ENCODE measurements at regions not wholly inside any gene's neighbourhood (a gene's known extent, or its start where the extent isn't known, plus 50 kb on each side); places are given as distances from the start of the nearest gene placed in this dataset.
"Not testable (repeated sequence)": the region's sequence is repeated elsewhere in the genome, so short reads cannot be mapped to it uniquely, and the experiment has no call there.

DNA sequence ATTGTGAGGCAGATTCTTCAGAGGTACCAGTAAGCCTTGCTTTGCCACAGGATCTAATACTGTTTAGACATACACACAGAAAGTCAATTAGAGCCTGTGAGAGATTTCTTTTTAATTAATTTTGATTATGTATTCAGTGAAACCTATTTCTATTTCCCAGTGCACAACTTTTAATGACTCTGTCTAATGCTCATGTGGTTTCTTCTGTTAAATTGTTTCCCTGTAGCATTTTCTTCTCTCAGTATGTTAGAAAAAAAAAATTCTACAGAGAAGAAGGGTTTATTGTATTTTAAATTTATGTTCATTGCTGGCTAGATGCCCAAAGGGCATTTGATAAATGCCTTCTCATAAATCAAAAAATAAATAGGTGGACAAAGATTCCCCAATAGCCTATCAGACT is 293.7 kb downstream of the C6orf118 start:
- intact Hi-C loops (cut with DNase I): no loop called here
- DNase-seq: no peak

DNA sequence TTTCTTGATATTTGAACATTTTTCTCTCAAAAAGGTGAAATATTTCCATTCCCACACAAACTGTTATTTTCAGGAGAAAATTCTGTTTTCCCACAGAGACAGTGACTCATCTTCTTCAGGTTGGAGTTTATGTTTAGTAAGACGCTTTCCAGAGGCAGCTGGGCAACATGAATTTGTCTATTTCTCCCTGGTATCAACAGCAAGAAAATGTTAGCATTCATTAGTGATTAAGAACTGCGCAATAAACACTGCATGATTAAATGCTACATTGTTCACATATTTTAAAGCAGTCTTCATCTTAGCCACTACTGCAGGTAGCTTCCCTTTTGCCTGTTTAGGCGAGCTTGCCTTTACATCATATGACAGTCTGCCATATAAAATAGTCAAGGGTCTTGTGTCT is 295.7 kb downstream of the C6orf118 start:
- intact Hi-C loops (cut with DNase I): no loop called here
- no peak for DNase-seq

DNA sequence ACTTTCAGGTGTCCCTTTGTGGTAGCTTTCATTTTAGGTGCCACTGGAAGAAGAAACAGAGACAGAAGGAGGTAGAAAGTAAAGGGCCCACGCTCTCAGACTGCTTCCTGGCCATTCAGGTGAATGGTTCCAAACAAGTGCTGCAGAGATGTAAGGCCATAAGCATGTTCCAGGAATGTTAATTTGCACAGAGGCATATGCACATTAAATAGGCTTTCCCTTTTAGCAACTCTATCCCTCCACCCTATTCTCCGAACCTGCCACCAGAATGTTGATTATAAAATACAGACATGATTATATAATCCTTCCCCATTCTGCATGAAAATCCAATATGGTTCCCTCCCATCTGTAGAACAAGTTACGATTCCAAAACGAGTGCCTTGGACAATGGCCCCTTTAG is 297.2 kb downstream of the C6orf118 start:
- intact Hi-C loops (cut with DNase I): no loop called here
- no peak for DNase-seq

DNA sequence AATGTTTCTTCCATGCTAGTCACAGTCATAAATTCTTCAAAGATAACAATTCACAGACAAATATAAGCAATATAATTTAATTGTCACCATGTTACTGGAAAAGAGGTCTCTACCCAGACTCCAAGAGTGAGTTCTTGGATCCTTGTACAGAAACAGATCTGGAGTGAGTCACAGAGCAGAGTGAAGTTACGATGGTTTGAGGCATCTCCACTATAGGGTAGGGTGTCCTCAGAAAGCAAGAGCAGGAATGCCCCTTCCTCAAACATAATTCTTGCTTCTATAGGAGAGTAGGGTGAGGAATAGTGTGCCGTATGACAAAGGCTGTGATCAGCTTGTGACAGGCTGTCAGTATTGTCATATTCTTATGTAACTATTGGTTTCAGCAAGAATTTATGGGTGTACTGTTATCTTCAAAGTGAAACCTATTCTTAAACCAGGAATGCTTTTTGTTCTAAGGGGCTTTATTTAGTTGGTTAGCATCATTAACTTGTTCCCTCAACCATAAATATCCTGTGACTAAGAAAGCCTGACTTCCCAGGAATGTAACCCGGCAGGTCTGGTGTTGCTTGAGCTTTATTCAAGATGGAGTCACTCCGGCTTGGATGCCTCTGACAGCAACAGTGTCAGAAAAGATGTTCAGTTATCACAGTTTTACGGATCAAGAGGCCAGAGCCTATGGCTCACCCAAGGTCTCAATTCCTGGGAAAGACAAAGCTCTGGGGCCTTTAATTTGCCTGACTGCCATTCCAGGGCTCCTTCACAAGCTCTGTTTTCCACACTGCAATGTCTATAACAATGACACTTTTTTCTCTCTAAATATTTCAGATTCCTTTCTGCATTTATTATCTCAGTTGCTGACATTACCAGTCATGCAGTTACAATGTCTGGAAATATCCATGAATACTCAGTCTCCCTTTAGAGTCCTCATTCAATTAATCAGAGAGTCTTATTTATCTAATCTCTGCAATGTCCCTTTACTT is 298.6 kb downstream of the C6orf118 start:
- intact Hi-C loops (cut with DNase I): no loop called here

DNA sequence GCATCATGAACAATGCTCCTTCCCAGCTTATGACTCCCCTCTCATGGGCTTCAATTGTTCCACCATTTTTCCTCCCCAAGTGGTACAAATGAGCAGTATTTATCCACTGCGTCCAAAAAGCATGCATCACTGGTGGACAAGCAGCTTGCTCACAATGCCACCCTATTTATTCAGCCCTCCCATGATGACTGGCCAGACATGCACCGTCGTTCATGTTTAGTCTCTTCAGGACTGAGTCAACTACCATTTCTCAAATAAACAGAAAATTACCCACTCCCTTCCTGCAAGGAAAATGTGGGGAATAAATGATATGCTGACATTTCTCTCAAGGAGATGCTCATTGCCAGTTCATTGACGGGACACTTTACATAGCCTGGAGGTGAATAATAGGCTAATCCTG is 300.4 kb downstream of the C6orf118 start:
- DNase-seq: no peak
- intact Hi-C loops (cut with DNase I): no loop called here

More for the DNA sequence above, 298.6 kb downstream of the C6orf118 start:
- DNase-seq: no peak

DNA sequence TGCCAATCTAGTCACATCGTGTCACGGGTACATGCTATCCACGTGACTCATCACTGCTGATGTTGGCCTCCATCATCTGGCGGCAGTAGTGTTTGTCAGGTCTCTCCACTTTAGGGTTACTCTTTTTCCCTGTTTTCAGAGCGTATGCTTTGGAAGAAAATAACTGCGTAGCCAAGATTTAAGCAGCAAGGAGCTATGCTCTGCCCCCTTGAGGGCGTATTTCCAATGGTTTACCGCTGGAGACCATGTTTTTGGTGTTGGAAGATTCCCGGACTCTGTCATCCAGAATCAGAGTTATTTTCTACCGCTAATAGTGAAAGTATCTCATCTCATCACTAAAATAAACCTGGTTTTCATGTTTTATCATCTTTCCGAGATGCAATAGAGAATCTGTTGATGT is 306.5 kb downstream of the C6orf118 start:
- no peak for DNase-seq

DNA sequence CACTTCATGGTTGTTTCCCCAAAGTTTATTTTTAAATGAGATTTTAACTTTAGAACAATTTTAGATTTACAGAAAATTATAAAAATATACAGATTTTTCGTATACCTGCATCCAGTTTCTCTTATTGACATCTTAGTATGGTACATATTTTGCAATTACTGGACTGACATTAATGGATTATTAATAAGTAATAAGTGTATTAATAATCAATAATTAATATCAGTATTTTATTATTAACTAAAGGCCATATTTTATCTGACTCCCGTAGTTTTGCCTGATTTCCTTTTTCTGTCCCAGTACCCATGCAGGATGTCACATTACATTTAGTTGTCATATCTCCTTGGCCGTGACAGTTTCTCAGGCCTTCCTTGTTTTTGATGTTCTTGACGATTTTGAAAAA is 307.0 kb downstream of the C6orf118 start:
- intact Hi-C loops (cut with DNase I): no loop called here
- no peak for DNase-seq

More for the DNA sequence above, 306.5 kb downstream of the C6orf118 start:
- intact Hi-C loops (cut with DNase I): no loop called here

DNA sequence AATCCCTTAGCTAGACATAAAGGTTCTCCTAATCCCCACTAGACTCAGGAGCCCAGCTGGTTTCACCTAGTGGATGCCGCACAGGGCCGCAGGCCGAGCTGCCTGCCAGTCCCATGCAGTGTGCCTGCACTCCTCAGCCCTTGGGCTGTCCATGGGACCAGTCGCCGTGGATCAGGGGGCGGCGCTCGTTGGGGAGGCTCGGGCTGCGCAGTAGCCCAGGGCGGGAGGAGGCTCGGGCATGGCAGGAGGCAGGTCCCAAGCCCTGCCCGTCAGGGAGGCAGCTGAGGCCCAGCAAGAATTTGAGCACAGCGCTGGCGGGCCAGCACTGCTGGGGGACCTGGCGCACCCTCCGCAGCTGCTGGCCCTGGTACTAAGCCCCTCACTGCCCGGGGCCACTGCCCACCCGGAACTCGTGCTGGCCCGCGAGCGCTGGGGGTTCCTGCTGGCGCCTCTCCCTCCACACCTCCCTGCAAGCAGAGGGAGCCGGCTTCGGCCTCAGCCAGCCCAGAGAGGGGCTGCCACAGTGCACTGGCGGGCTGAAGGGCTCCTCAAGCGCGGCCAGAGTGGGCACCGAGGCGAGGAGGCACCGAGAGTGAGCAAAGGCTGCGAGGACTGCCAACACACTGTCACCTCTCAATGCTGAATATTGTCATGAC is 307.8 kb downstream of the C6orf118 start:
- intact Hi-C loops (cut with DNase I): no loop called here
- DNase-seq: peak in 1 of 10 donors; percentile 80

DNA sequence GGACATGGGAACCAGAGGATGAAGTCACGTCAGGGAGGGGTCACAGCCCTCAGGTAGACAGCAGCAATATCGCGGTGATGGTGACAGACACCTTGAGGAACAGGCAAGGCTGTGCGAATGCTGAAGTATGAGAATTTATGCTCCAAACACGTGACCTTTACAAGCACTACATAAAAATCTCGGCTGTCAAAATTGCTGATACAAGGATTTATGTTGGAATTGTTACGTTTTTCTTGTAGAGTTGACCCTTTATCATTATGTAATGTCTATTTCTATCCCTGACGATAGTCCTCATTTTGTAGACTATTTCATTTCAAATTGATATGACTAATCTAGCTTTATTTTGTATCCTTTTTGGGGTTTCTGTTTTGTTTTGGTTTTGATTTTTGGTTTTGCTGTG is 311.1 kb downstream of the C6orf118 start:
- intact Hi-C loops (cut with DNase I): no loop called here
- DNase-seq: no peak

DNA sequence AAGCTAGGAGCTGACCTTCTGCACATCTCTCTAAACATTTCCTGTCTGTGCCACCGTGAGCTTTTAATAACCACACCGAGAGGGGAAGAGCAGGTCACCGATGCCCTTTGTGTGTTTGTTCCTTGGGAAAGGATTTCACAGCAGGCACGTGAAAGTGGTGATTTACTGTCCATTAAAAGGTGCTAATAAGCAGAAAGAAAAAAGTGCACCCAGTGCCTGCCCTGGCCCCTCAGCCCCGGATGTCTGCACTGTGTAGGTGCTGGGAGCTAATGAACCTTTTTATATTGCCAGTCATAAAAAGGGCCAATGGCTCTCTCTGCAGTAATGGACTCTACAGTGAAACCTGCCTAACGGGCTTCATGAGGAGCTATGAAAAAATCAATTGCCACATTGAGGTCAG is 312.6 kb downstream of the C6orf118 start:
- intact Hi-C loops (cut with DNase I): no loop called here
- DNase-seq: no peak

DNA sequence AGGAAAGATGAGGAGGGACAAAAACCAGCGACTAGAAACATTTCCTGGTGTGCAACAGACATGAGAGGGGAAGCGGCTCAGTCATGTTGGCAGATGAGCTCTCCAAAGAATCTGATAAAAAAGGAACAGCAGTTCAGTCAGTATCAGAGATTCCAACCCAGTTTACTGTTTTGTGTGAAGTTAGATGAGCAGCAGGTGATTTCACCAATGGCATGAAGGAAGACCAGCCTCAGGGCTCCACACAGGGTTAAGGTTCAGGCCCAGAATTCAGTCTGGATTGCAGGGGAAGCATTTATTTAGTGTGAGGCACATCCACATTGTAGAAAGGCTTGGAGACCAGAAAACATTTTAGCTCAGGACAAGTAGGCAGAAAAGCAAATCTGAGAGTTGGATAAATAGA is 317.8 kb downstream of the C6orf118 start:
- intact Hi-C loops (cut with DNase I): no loop called here
- no peak for DNase-seq

DNA sequence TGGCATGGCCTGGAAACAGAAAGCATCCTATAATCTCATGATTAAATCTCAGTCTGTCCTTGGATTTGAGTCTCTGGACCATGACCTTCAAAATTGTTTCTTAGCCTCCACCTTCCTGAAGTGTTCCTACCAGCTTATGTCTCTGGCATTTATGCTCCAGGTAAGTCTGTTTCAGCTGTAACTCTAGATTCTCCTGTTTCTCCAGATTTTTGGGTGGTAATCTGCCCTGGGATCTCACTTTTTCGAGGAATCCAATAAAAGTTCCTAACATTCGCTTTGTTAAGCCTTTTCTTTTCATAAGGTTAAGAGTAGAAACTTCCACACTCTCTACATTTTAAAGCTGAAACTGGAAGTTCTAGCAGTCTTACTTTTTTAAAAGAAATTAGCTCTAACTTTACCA is 318.5 kb downstream of the C6orf118 start:
- intact Hi-C loops (cut with DNase I): no loop called here
- no peak for DNase-seq

DNA sequence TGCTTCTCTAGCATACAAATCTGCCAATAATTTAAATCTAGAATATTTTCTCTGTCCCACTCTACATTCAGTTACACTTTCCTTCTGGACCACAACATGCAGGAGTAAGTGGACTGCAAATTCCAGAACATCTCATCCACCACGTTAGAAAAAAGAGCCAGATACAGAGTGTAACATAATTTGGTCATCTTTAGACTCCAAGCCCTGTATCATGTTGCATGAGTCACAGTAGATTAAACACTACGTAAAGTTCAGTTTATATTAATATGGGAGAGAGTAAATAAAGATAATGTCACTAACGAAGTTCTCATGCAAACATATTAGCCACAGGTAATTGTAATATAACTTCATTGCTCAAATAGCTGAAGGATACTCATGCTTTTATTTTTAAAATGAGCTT is 327.0 kb downstream of the C6orf118 start:
- intact Hi-C loops (cut with DNase I): no loop called here

DNA sequence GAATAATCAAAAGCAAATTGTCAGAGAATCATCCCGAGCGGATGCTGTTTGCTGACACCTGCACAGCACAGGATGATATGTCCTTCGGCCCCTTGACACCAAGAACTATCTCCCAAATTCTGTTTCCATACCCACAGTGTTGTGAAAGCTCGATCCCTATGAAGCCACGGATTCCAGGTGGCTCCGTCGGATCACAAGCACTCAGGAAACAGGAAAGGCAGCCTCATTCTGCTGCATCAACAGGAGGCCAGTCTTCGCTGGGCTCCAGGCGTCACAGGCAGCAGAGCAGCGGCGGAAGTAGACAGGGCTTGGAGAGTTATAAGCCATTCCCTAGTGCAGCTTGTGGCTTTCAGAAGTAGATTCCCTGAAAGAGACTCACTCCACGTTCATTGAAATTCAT is 342.3 kb downstream of the C6orf118 start:
- intact Hi-C loops (cut with DNase I): no loop called here
- no peak for DNase-seq

More for the DNA sequence above, 327.0 kb downstream of the C6orf118 start:
- no peak for DNase-seq

DNA sequence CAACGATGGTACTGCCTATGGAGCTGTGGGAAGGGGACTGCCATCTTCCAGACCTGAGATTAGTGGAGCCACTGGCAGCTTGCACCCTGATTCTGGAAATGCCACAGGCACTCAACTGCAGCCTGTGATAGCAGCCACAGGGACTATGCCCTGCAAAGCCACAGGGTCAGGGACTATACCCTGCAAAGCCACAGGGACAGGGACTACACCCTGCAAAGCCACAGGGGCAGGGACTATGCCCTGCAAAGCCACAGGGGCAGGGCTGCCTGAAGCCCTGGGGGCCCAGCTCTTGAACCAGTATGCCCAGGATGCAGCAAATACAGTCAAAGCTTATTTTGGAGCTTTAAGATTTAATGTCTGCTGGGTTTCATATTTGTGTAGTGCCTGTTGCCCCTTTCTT is 346.6 kb downstream of the C6orf118 start:
- intact Hi-C loops (cut with DNase I): no loop called here
- no peak for DNase-seq

DNA sequence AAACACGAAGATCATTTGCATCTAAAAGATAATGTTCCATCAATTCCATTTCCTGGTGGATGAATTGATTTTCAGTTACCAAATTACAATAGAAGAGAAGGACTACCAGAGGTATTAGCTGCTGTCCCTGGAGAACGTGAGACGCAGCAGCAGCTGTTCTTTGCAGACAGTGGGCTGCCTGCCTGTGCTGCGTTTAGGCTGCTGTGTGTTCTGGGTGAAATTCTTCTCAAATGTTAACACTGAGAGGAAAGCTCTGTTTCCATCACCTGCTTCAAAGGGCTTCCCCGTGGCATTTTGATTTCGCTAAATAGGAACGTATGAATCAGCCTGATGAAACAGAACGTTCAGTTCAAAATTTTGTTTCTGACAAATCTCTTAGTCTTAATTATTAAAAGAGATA is 362.2 kb downstream of the C6orf118 start:
- intact Hi-C loops (cut with DNase I): no loop called here
- peak in 1 of 10 donors; percentile 77 for DNase-seq

DNA sequence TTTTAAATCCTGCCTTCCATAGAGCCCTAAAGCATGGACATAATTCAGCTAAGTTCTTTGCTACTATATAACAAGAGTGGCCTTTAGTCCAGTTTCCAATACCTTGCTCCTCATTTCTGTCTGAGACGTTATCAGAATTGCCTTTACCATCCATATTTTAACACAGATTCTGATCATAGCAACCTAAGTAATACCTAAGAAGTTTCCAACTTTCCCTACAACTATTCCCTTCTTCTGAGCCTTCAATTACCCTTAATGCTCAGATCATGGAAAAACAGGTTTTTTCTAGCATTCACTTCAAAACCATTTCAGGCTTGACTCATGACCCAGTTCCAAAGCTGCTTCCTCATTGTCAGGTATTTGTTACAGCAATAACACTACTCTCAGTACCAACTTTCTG is 367.1 kb downstream of the C6orf118 start:
- intact Hi-C loops (cut with DNase I): no loop called here
- DNase-seq: no peak

DNA sequence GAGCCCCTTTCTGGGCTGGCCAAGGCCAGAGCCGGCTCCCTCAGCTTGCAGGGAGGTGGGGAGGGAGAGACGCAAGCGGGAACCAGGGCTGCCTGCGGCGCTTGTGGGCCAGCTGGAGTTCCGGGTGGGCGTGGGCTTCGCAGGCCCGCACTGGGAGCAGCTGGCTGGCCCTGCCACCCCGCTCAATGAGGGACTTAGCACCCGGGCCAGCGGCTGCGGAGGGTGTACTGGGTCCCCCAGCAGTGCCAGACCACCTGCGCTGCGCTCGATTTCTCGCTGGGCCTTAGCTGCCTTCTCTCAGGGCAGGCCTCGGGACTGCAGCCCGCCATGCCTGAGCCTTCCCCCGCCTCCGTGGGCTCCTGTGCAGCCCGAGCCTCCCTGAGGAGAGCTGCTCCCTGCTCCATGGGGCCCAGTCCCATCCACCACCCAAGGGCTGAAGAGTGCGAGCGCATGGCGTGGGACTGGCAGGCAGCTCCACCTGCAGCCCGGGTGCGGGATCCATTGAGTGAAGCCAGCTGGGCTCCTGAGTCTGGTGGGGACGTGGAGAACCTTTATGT is 376.1 kb downstream of the C6orf118 start:
- intact Hi-C loops (cut with DNase I): not testable (repeated sequence)

DNA sequence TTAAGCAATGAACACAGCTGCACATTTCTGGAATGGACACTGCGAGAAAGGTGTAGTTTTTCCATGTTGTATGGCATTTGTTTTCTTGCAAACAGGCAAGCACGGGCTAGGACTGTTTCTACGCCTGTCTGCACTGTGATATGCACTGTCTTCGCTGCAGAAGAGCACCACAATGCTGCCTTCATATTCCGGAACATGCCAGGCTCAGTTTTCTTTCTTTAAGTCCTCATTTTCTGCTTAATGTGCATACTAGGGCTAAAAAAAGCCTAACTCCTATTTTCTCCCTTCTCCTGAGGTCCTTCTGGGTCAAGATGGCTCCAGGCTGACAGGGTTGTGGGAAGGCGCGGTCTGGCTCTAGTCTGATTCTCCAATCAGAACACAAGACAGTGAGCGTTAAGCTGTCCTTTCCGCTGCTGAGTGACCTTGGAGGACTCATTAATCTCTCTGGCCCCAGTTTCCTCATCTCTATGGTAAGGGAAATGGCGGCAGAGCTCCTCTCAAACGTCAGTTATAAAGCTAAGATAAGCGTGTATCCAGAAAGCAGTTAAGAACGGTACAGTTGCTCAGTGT is 379.9 kb downstream of the C6orf118 start:
- intact Hi-C loops (cut with DNase I): loop anchor here (10.0 kb wide), 3 partner anchors 365 to 1365 kb away; no protein-coding TSS in a partner anchor

More for the DNA sequence above, 376.1 kb downstream of the C6orf118 start:
- peak in 1 of 10 donors; percentile 73 for DNase-seq

DNA sequence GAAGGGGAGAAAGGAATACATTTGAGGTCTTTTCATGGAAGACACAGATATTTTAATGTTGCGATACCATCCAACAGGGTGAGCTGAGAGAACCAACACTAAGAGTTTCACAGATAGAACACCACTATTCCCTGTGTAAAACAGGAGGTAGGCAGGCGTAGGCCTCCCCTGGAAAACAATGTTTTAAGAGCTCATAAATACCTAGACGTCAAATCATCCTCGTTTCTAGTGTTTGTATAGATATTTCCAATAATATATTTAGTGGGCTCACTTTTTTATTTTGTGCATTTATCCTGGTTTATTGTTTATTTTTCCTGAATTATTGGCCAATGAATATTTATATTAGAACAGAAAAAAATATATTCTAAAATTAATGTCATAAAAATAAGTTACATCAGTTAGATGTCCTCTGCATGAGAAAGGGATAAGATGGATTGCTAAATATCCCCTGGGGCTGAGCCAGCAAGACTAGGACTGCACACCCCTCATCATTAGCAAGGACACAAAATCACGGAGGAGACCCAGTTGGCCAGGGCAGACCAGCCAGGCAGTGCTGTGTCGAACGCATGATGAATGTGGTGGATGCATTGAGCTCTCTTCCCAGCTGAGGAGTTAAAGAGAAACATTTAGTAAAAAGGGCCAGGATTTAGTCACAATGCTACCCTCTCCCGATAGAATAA is 380.5 kb downstream of the C6orf118 start:
- DNase-seq: peak in 1 of 10 donors; percentile 82
- intact Hi-C loops (cut with DNase I): loop anchor here (1.0 to 10.0 kb wide), 4 partner anchors 302 to 1364 kb away; no protein-coding TSS in a partner anchor

More for the DNA sequence above, 379.9 kb downstream of the C6orf118 start:
- DNase-seq: no peak

Data from posterior cingulate gyrus (tissue), 11 donors.